ENCODE measurements at regions not wholly inside any gene's neighbourhood (a gene's known extent, or its start where the extent isn't known, plus 50 kb on each side); places are given as distances from the start of the nearest gene placed in this dataset.

DNA sequence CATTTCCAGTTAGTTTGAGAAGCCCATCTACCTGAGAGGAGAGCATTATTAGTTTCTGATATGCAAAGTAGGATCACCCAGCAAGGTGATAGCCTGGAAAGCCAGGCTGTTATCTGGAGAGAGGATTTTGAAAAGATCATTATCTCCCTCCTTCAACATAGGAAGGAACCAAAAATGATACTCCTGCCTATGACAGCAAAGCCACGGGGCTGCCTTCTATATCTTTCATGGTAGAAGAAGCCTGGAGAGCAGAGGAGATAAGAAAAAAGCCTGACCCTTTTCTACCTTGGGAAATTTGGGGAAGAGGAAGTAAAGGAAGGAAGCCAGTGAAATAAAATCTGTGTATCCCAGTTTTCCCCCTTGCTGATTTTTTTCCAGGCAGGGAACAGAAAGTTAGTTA is 205.5 kb downstream of the MFSD1 start:
- Histone ChIP-seq H3K27ac (ENCODE audit: extremely low read depth, low read depth, low read length) (no peak overlapping the region), H3K4me3 (ENCODE audit: low read depth, low read length) (no peak overlapping the region), H3K36me3 (ENCODE audit: control insufficient read depth in 2 of 2, insufficient read depth in 1 of 2, low read length in 2 of 2) (no peaks in the 10 kb centered on the region), H3K9me3 (ENCODE audit: control insufficient read depth, insufficient read depth, low read depth, low read length) (no peaks in the 10 kb centered on the region), H3K4me1 (ENCODE audit: control insufficient read depth, insufficient read depth, low read length) (no peaks in the 10 kb centered on the region)
- POLR2A ChIA-PET = no interaction called here
- no peak for TF ChIP-seq ZNF658 (tag by site-specific recombination; IDR thresholded peaks at IDR 0.05)
- TF ChIP-seq, protein P1, sequence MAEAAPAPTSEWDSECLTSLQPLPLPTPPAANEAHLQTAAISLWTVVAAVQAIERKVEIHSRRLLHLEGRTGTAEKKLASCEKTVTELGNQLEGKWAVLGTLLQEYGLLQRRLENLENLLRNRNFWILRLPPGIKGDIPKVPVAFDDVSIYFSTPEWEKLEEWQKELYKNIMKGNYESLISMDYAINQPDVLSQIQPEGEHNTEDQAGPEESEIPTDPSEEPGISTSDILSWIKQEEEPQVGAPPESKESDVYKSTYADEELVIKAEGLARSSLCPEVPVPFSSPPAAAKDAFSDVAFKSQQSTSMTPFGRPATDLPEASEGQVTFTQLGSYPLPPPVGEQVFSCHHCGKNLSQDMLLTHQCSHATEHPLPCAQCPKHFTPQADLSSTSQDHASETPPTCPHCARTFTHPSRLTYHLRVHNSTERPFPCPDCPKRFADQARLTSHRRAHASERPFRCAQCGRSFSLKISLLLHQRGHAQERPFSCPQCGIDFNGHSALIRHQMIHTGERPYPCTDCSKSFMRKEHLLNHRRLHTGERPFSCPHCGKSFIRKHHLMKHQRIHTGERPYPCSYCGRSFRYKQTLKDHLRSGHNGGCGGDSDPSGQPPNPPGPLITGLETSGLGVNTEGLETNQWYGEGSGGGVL (tag by site-specific recombination; IDR thresholded peaks at IDR 0.05) = no peak
- TF ChIP-seq, protein P2, sequence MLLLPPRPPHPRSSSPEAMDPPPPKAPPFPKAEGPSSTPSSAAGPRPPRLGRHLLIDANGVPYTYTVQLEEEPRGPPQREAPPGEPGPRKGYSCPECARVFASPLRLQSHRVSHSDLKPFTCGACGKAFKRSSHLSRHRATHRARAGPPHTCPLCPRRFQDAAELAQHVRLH (tag by site-specific recombination; IDR thresholded peaks at IDR 0.05) = no peak
- TF ChIP-seq ZNF366 (tag by site-specific recombination; conservative IDR thresholded peaks at IDR 0.05) = no peak
- no peak for TF ChIP-seq ZNF121 (tag by site-specific recombination; IDR thresholded peaks at IDR 0.05)
- TF ChIP-seq ZSCAN16 (tag by site-specific recombination; IDR thresholded peaks at IDR 0.05) = no peak
- TF ChIP-seq ZNF514 (tag by site-specific recombination; IDR thresholded peaks at IDR 0.05) = no peak
- no peak for TF ChIP-seq ZNF677 (tag by site-specific recombination; IDR thresholded peaks at IDR 0.05)
- TF ChIP-seq ZNF324 (tag by site-specific recombination; IDR thresholded peaks at IDR 0.05) = no peak
- TF ChIP-seq ZNF169 (tag by site-specific recombination; IDR thresholded peaks at IDR 0.05) = no peak
- TF ChIP-seq PBX3 (CRISPR knock-in tag; IDR thresholded peaks at IDR 0.05) = no peak
- no peak for TF ChIP-seq ZNF747 (tag by site-specific recombination; IDR thresholded peaks at IDR 0.05)
- TF ChIP-seq, protein P3, sequence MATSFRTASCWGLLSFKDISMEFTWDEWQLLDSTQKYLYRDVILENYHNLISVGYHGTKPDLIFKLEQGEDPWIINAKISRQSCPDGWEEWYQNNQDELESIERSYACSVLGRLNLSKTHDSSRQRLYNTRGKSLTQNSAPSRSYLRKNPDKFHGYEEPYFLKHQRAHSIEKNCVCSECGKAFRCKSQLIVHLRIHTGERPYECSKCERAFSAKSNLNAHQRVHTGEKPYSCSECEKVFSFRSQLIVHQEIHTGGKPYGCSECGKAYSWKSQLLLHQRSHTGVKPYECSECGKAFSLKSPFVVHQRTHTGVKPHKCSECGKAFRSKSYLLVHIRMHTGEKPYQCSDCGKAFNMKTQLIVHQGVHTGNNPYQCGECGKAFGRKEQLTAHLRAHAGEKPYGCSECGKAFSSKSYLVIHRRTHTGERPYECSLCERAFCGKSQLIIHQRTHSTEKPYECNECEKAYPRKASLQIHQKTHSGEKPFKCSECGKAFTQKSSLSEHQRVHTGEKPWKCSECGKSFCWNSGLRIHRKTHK (tag by site-specific recombination; IDR thresholded peaks at IDR 0.05) = no peak
- TF ChIP-seq ZNF76 (tag by site-specific recombination; IDR thresholded peaks at IDR 0.05; ENCODE audit: borderline replicate concordance, low read depth) = no peak
- TF ChIP-seq ZNF184 (tag by site-specific recombination; IDR thresholded peaks at IDR 0.05) = no peak
- no peak for TF ChIP-seq ZNF23 (tag by site-specific recombination; IDR thresholded peaks at IDR 0.05; ENCODE audit: borderline replicate concordance)
- TF ChIP-seq GLI4 (tag by site-specific recombination; IDR thresholded peaks at IDR 0.05) = no peak
- CTCF ChIA-PET = no interaction called here

- no peak overlapping the region for H3K27ac ChIP-seq (ENCODE audit: extremely low read depth, low read depth, low read length)
- H3K9me3 ChIP-seq (ENCODE audit: control insufficient read depth, insufficient read depth, low read depth, low read length) = no peaks in the 10 kb centered on the region
- no peaks in the 10 kb centered on the region for H3K36me3 ChIP-seq (ENCODE audit: control insufficient read depth in 2 of 2, insufficient read depth in 1 of 2, low read length in 2 of 2)
- POLR2A ChIA-PET = no interaction called here
- no peak overlapping the region for H3K4me3 ChIP-seq (ENCODE audit: low read depth, low read length)
- H3K4me1 ChIP-seq (ENCODE audit: control insufficient read depth, insufficient read depth, low read length) = no peaks in the 10 kb centered on the region
- CTCF ChIA-PET = no interaction called here
- TF ChIP-seq ZIC2 (tag by site-specific recombination; IDR thresholded peaks at IDR 0.05) (no peak), ZNF530 (tag by site-specific recombination; IDR thresholded peaks at IDR 0.05; ENCODE audit: low read depth) (no peak), ZFP41 (tag by site-specific recombination; IDR thresholded peaks at IDR 0.05; ENCODE audit: borderline replicate concordance) (no peak), ZSCAN4 (tag by site-specific recombination; IDR thresholded peaks at IDR 0.05) (no peak), ZNF311 (tag by site-specific recombination; IDR thresholded peaks at IDR 0.05; ENCODE audit: borderline replicate concordance) (no peak), KLF8 (tag by site-specific recombination; IDR thresholded peaks at IDR 0.05) (no peak), GLI2 (tag by site-specific recombination; IDR thresholded peaks at IDR 0.05; ENCODE audit: borderline replicate concordance, low read depth) (no peak), ZNF654 (tag by site-specific recombination; IDR thresholded peaks at IDR 0.05; ENCODE audit: low read depth) (no peak), ZNF350 (tag by site-specific recombination; IDR thresholded peaks at IDR 0.05) (no peak)
- TF ChIP-seq, protein P4, sequence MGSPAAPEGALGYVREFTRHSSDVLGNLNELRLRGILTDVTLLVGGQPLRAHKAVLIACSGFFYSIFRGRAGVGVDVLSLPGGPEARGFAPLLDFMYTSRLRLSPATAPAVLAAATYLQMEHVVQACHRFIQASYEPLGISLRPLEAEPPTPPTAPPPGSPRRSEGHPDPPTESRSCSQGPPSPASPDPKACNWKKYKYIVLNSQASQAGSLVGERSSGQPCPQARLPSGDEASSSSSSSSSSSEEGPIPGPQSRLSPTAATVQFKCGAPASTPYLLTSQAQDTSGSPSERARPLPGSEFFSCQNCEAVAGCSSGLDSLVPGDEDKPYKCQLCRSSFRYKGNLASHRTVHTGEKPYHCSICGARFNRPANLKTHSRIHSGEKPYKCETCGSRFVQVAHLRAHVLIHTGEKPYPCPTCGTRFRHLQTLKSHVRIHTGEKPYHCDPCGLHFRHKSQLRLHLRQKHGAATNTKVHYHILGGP (tag by site-specific recombination; IDR thresholded peaks at IDR 0.05) = no peak
- TF ChIP-seq, protein P5, sequence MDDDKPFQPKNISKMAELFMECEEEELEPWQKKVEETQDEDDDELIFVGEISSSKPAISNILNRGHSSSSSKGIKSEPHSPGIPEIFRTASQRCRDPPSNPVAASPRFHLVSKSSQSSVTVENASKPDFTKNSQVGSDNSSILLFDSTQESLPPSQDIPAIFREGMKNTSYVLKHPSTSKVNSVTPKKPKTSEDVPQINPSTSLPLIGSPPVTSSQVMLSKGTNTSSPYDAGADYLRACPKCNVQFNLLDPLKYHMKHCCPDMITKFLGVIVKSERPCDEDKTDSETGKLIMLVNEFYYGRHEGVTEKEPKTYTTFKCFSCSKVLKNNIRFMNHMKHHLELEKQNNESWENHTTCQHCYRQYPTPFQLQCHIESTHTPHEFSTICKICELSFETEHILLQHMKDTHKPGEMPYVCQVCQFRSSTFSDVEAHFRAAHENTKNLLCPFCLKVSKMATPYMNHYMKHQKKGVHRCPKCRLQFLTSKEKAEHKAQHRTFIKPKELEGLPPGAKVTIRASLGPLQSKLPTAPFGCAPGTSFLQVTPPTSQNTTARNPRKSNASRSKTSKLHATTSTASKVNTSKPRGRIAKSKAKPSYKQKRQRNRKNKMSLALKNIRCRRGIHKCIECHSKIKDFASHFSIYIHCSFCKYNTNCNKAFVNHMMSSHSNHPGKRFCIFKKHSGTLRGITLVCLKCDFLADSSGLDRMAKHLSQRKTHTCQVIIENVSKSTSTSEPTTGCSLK (tag by site-specific recombination; IDR thresholded peaks at IDR 0.05) = no peak
Measured at GRCh38 chr3:159008401-159008800, 206.5 kb downstream of the MFSD1 start.

Data from HEK293 (cell line).